GM19463 (cell line): ENCODE measurements at regions not wholly inside any gene's neighbourhood (a gene's known extent, or its start where the extent isn't known, plus 50 kb on each side); places are given as distances from the start of the nearest gene placed in this dataset.
A peak's percentile ranks its signal among the peaks of the same experiment; 100 is the strongest.

ENCODE experiments used
- ATAC-seq: cut with Tn5 transposase; IDR thresholded peaks from one replicate; pipeline ENCODE4 v1.9.1; 2021; ENCODE audit warnings: mild to moderate bottlenecking, moderate library complexity; ENCODE audit not compliant: unreplicated experiment

- peak; percentile 24 for ATAC-seq
Observed at GRCh38 chr2:71277536-71278103, 50.7 kb upstream of the PAIP2B start.

- no peak for ATAC-seq
Observed at GRCh38 chr2:71277147-71277475, 50.2 kb upstream of the PAIP2B start.

DNA sequence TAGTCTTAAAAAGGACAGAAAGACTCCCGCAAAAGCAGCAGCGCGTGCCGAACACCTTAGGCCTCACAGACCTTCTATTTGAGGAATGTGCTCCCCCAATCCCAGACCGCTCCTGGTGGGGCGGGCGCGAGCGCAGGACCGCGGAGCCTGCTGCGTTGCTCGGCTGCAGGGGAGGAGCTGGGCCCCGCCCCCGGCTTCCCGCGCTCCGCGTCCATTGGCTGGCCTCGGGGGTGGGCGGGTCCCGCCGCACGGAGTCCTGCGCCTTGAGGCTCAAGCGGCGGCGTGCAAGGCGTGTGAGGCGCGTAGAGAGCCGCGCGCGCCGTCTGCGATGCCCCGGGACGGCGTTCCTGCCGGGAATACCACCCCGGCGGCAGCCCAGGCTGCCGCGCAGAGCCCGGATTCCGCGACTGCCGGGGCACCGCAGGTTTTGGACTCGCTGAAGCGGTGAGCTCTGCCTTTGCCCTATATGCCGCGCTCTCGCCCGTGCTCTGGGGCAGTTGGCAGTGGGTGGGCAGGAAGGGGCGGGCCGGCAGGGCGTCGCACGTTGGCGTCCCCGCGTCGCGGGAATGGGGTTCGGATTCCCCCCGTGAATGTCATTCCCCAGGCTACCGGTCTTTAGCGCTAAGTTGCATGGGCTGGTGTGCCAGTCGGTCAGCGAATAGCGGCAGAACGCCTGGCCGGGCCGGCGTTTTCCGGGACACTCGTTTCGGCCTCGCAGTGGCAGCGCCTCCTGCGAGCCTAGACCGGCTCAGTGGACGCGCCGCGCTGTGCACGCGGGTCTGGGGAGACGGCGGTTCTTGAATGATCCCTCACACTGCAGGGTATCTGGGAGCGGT is 49.6 kb upstream of the PAIP2B start:
- peak; percentile 97 for ATAC-seq
